DND-41 (cell line): ENCODE measurements at regions not wholly inside any gene's neighbourhood (a gene's known extent, or its start where the extent isn't known, plus 50 kb on each side); places are given as distances from the start of the nearest gene placed in this dataset.

Experiments used
- ATAC-seq: fragments of 200-7000 bp; cut with Tn5 transposase; 3 replicates; pipeline ENCODE4 v1.9.1; 2021; ENCODE audit warnings: low read depth; ENCODE audit not compliant: insufficient read depth
- DNase-seq: peaks from one replicate; pipeline ENCODE4 v3.0.0-alpha.2; 2020
- H2AFZ ChIP-seq: 2 replicates; pipeline ENCODE4 v1.6.0; 2012; ENCODE audit warnings: low read depth, low read length
- H3K27ac ChIP-seq: 2 replicates; pipeline ENCODE4 v1.5.1; 2012; ENCODE audit warnings: low read length, inconsistent platforms
- H3K27me3 ChIP-seq: fragments of 200-600 bp; sonication (generic); 2 replicates; pipeline ENCODE4 v1.6.0; 2012; ENCODE audit warnings: low read length, mild to moderate bottlenecking, inconsistent platforms; ENCODE audit not compliant: insufficient read depth, poor library complexity
- H3K36me3 ChIP-seq: 2 replicates; pipeline ENCODE4 v1.5.1; 2012; ENCODE audit warnings: low read length, inconsistent platforms; ENCODE audit not compliant: insufficient read depth
- H3K4me1 ChIP-seq: 2 replicates; pipeline ENCODE4 v1.5.1; 2012; ENCODE audit warnings: mild to moderate bottlenecking, low read length; ENCODE audit not compliant: insufficient read depth
- H3K4me2 ChIP-seq: 2 replicates; pipeline ENCODE4 v1.6.0; 2012; ENCODE audit warnings: mild to moderate bottlenecking, moderate library complexity, low read length, inconsistent platforms; ENCODE audit not compliant: insufficient read depth
- H3K4me3 ChIP-seq, 2 experiments: fragments of 200-600 bp in 1 of 2; shearing (Covaris generic) in 1 of 2; 2 replicates each; pipeline ENCODE4 v1.5.1; 2012 to 2016; ENCODE audit warnings: inconsistent platforms in 2 of 2, low read length in 2 of 2, mild to moderate bottlenecking in 2 of 2, low read depth in 1 of 2, moderate library complexity in 1 of 2
- H3K79me2 ChIP-seq: 2 replicates; pipeline ENCODE4 v1.6.0; 2012; ENCODE audit warnings: low read length, inconsistent platforms; ENCODE audit not compliant: insufficient read depth
- H3K9ac ChIP-seq: 2 replicates; pipeline ENCODE4 v1.6.0; 2012; ENCODE audit warnings: low read depth, mild to moderate bottlenecking, inconsistent platforms, low read length, moderate library complexity
- H3K9me3 ChIP-seq: 2 replicates; pipeline ENCODE4 v1.5.1; 2012; ENCODE audit warnings: low read length, moderate library complexity, mild to moderate bottlenecking, inconsistent platforms; ENCODE audit not compliant: insufficient read depth, severe bottlenecking
- H4K20me1 ChIP-seq: 2 replicates; pipeline ENCODE4 v1.6.0; 2012; ENCODE audit warnings: low read length; ENCODE audit not compliant: insufficient read depth
- CTCF ChIP-seq: IDR thresholded peaks from 2 replicates; pipeline ENCODE4 v1.5.1; 2012; ENCODE audit warnings: borderline replicate concordance, low read length, moderate library complexity, mild to moderate bottlenecking; ENCODE audit not compliant: poor library complexity, severe bottlenecking; ENCODE audit errors: extremely low read depth
- EZH2 ChIP-seq: IDR thresholded peaks from 3 replicates; pipeline ENCODE4 v1.6.1; 2012; ENCODE audit warnings: borderline replicate concordance, low read depth, mild to moderate bottlenecking, moderate library complexity, low read length, inconsistent platforms; ENCODE audit not compliant: severe bottlenecking

- no peaks in the 10 kb centered on the region for H3K36me3 ChIP-seq
- no peak for DNase-seq
- TF ChIP-seq EZH2: no peak
- TF ChIP-seq CTCF: no peak
- H3K27ac ChIP-seq: no peak overlapping the region
- no peak for ATAC-seq
- no peak overlapping the region for H3K4me3 ChIP-seq
- no peaks in the 10 kb centered on the region for H3K9me3 ChIP-seq
- no peak overlapping the region for H3K4me2 ChIP-seq
- H3K4me1 ChIP-seq: no peaks in the 10 kb centered on the region
- H3K9ac ChIP-seq: no peak overlapping the region
- no peaks in the 10 kb centered on the region for H4K20me1 ChIP-seq
- peaks cover 8% of the 10 kb centered on the region for H3K27me3 ChIP-seq
- no peak overlapping the region for H2AFZ ChIP-seq
- H3K79me2 ChIP-seq: no peaks in the 10 kb centered on the region
Measured at GRCh38 chr1:87976316-87976715, 647.6 kb downstream of the LMO4 start.

- H3K36me3 ChIP-seq: no peaks in the 10 kb centered on the region
- H3K79me2 ChIP-seq: no peaks in the 10 kb centered on the region
- H3K4me3 ChIP-seq: no peak overlapping the region
- ATAC-seq (no peak), DNase-seq (no peak)
- H3K27ac ChIP-seq: no peak overlapping the region
- no peaks in the 10 kb centered on the region for H3K4me1 ChIP-seq
- no peak overlapping the region for H3K4me2 ChIP-seq
- H4K20me1 ChIP-seq: no peaks in the 10 kb centered on the region
- H3K9me3 ChIP-seq: no peaks in the 10 kb centered on the region
- H2AFZ ChIP-seq: no peak overlapping the region
- H3K9ac ChIP-seq: no peak overlapping the region
- peaks cover 8% of the 10 kb centered on the region for H3K27me3 ChIP-seq
- TF ChIP-seq CTCF (no peak), EZH2 (no peak)
Measured at GRCh38 chr1:87977145-87977544, 648.5 kb downstream of the LMO4 start.

GRCh38 chr1:87979079-87979478 is 650.4 kb downstream of the LMO4 start:
- H3K4me1 ChIP-seq: no peaks in the 10 kb centered on the region
- H2AFZ ChIP-seq: no peak overlapping the region
- no peak overlapping the region for H3K27ac ChIP-seq
- H3K9me3 ChIP-seq: no peaks in the 10 kb centered on the region
- H3K79me2 ChIP-seq: no peaks in the 10 kb centered on the region
- no peak overlapping the region for H3K9ac ChIP-seq
- H4K20me1 ChIP-seq: no peaks in the 10 kb centered on the region
- no peak overlapping the region for H3K4me2 ChIP-seq
- no peak overlapping the region for H3K4me3 ChIP-seq
- H3K36me3 ChIP-seq: no peaks in the 10 kb centered on the region
- ATAC-seq (no peak), DNase-seq (no peak)
- peaks cover 12% of the 10 kb centered on the region for H3K27me3 ChIP-seq
- TF ChIP-seq CTCF (no peak), EZH2 (no peak)

- H3K9ac ChIP-seq: no peak overlapping the region
- H3K79me2 ChIP-seq: no peaks in the 10 kb centered on the region
- ATAC-seq: no peak
- H2AFZ ChIP-seq: no peak overlapping the region
- no peak overlapping the region for H3K4me3 ChIP-seq
- no peak for TF ChIP-seq CTCF
- no peak for TF ChIP-seq EZH2
- H3K4me2 ChIP-seq: no peak overlapping the region
- H3K4me1 ChIP-seq: no peaks in the 10 kb centered on the region
- H3K27me3 ChIP-seq: peaks cover 18% of the 10 kb centered on the region
- no peaks in the 10 kb centered on the region for H4K20me1 ChIP-seq
- no peak for DNase-seq
- H3K9me3 ChIP-seq: no peaks in the 10 kb centered on the region
- no peaks in the 10 kb centered on the region for H3K36me3 ChIP-seq
- H3K27ac ChIP-seq: no peak overlapping the region
Measured at GRCh38 chr1:87980494-87980893, 651.8 kb downstream of the LMO4 start.
